ENCODE measurements at regions not wholly inside any gene's neighbourhood (a gene's known extent, or its start where the extent isn't known, plus 50 kb on each side); places are given as distances from the start of the nearest gene placed in this dataset.
A peak's percentile ranks its signal among the peaks of the same experiment; 100 is the strongest.

- H3K4me3 ChIP-seq (ENCODE audit: low read length): no peak overlapping the region
- no peak for DNase-seq (ENCODE audit: low read depth)
- no peak for TF ChIP-seq CTCF (IDR thresholded peaks at IDR 0.05; ENCODE audit: insufficient read depth, low read depth, low read length, missing control alignments)
These were observed 109.1 kb upstream of the BCAT1 start for GRCh38 chr12:25058012-25058411.

- DNase-seq (ENCODE audit: low read depth): peak; percentile 63
- TF ChIP-seq CTCF (IDR thresholded peaks at IDR 0.05; ENCODE audit: insufficient read depth, low read depth, low read length, missing control alignments): no peak
- H3K4me3 ChIP-seq (ENCODE audit: low read length): no peak overlapping the region
These were observed 107.7 kb upstream of the BCAT1 start for GRCh38 chr12:25056486-25057130.

GRCh38 chr12:25056011-25056410 is 107.1 kb upstream of the BCAT1 start:
- H3K4me3 ChIP-seq (ENCODE audit: low read length): no peak overlapping the region
- peak; percentile 72 for DNase-seq (ENCODE audit: low read depth)
- no peak for TF ChIP-seq CTCF (IDR thresholded peaks at IDR 0.05; ENCODE audit: insufficient read depth, low read depth, low read length, missing control alignments)

GRCh38 chr12:25054783-25055144 is 105.9 kb upstream of the BCAT1 start:
- no peak for TF ChIP-seq CTCF (IDR thresholded peaks at IDR 0.05; ENCODE audit: insufficient read depth, low read depth, low read length, missing control alignments)
- H3K4me3 ChIP-seq (ENCODE audit: low read length): no peak overlapping the region
- DNase-seq (ENCODE audit: low read depth): peak; percentile 91

- peak overlapping the region; percentile 24 for H3K4me3 ChIP-seq (ENCODE audit: low read length)
- TF ChIP-seq CTCF (IDR thresholded peaks at IDR 0.05; ENCODE audit: insufficient read depth, low read depth, low read length, missing control alignments): no peak
- peak; percentile 89 for DNase-seq (ENCODE audit: low read depth)
These were observed 105.3 kb upstream of the BCAT1 start for GRCh38 chr12:25054076-25054782.

- peak overlapping the region; percentile 32 for H3K4me3 ChIP-seq (ENCODE audit: low read length)
- TF ChIP-seq CTCF (IDR thresholded peaks at IDR 0.05; ENCODE audit: insufficient read depth, low read depth, low read length, missing control alignments): no peak
- no peak for DNase-seq (ENCODE audit: low read depth)
These were observed 104.0 kb upstream of the BCAT1 start for GRCh38 chr12:25052914-25053211.

Data from epithelial cell of esophagus (primary cell).